Progenitor cell of endocrine pancreas (in vitro differentiated cells): ENCODE measurements at regions not wholly inside any gene's neighbourhood (a gene's known extent, or its start where the extent isn't known, plus 50 kb on each side); places are given as distances from the start of the nearest gene placed in this dataset.
A peak's percentile ranks its signal among the peaks of the same experiment; 100 is the strongest.

Source experiments
- DNase-seq: peaks from one replicate; pipeline ENCODE4 v3.0.0; 2021; ENCODE audit warnings: low spot score; ENCODE audit not compliant: unreplicated experiment
- H3K27ac Mint-ChIP-seq: 2 replicates; pipeline ENCODE4 v1.8.0; 2021; ENCODE audit warnings: mild to moderate bottlenecking, moderate library complexity, mixed read lengths
- H3K27me3 Mint-ChIP-seq: 2 replicates; pipeline ENCODE4 v1.8.0; 2021; ENCODE audit warnings: mixed read lengths
- H3K36me3 Mint-ChIP-seq: 2 replicates; pipeline ENCODE4 v1.8.0; 2022; ENCODE audit warnings: mixed read lengths; ENCODE audit not compliant: insufficient read depth
- H3K4me1 Mint-ChIP-seq: 2 replicates; pipeline ENCODE4 v1.8.0; 2021; ENCODE audit warnings: low read depth, mixed read lengths
- H3K4me3 Mint-ChIP-seq: 2 replicates; pipeline ENCODE4 v1.8.0; 2021; ENCODE audit warnings: low read depth, mild to moderate bottlenecking, moderate library complexity, mixed read lengths
- H3K9me3 Mint-ChIP-seq: 2 replicates; pipeline ENCODE4 v1.8.0; 2021; ENCODE audit warnings: low read depth, mixed read lengths
- TF ChIP-seq, protein P1 (sequence below): fragments of 200-600 bp; sonication (generic); IDR thresholded peaks from one replicate; pipeline ENCODE4 v1.5.0; 2021; ENCODE audit warnings: antibody characterized with exemption, mild to moderate bottlenecking; ENCODE audit not compliant: unreplicated experiment

DNA sequence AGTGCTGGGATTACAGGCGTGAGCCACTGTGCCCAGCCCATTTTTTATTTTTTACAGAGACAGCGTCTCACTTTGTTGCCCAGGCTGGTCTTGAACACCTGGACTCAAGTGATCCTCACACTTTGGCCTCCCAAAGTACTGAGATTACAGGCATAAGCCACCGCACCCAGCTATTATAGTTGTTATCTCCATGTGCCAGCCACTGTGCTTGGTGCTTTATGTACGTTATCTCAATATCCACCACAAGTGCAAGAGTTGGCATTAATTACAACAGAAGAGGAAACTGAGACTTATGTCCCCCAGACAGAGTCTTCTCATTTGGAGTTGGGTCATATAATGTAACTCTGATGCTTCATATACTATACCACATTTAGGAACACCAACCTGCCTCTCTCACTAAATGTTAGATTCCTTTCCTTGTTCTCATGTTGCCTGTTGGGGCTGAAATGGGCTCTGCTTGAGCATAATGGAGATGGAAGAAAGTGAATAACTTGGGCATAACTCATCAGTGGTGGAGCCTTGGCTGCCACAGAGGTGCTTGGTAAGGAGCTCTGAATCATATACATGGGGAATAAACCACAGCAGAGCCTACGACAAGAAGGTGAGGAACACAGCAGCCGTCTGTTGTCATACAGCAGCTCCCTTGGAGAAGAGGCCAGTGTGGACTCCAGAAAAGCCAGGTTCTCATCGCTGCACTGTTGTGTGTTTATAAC lies 84.3 kb downstream of the SPRY1 start:
- no peaks in the 10 kb centered on the region for H3K9me3 Mint-ChIP-seq
- no peak for DNase-seq
- H3K36me3 Mint-ChIP-seq, result no peaks in the 10 kb centered on the region
- H3K27me3 Mint-ChIP-seq, result no peaks in the 10 kb centered on the region
- TF ChIP-seq, protein P1, sequence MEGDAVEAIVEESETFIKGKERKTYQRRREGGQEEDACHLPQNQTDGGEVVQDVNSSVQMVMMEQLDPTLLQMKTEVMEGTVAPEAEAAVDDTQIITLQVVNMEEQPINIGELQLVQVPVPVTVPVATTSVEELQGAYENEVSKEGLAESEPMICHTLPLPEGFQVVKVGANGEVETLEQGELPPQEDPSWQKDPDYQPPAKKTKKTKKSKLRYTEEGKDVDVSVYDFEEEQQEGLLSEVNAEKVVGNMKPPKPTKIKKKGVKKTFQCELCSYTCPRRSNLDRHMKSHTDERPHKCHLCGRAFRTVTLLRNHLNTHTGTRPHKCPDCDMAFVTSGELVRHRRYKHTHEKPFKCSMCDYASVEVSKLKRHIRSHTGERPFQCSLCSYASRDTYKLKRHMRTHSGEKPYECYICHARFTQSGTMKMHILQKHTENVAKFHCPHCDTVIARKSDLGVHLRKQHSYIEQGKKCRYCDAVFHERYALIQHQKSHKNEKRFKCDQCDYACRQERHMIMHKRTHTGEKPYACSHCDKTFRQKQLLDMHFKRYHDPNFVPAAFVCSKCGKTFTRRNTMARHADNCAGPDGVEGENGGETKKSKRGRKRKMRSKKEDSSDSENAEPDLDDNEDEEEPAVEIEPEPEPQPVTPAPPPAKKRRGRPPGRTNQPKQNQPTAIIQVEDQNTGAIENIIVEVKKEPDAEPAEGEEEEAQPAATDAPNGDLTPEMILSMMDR, result no peak
- peak overlapping the region; percentile 26 for H3K27ac Mint-ChIP-seq
- peaks cover 28% of the 10 kb centered on the region for H3K4me1 Mint-ChIP-seq
- H3K4me3 Mint-ChIP-seq, result no peak overlapping the region

DNA sequence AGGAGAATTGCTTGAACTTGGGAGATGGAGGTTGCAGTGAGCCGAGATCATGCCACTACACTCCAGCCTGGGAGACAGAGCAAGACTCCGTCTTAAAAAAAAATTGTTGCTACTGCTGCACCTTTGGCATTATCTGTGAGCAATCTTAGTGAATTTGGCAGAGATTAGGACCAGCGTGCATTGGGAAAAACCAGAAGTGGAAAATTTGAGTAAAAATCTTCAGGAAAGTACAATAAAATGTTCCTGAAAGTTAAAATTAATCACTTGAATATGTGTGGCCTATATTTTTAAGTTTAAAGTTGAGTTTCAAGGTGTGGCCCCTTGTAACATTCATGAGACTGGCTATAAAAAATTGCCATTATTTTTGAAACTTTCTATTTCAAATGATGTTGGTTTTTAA lies 85.1 kb downstream of the SPRY1 start:
- peaks cover 28% of the 10 kb centered on the region for H3K4me1 Mint-ChIP-seq
- no peak overlapping the region for H3K4me3 Mint-ChIP-seq
- H3K9me3 Mint-ChIP-seq, result no peaks in the 10 kb centered on the region
- no peaks in the 10 kb centered on the region for H3K27me3 Mint-ChIP-seq
- no peak overlapping the region for H3K27ac Mint-ChIP-seq
- TF ChIP-seq, protein P1, result no peak
- DNase-seq, result no peak
- no peaks in the 10 kb centered on the region for H3K36me3 Mint-ChIP-seq

DNA sequence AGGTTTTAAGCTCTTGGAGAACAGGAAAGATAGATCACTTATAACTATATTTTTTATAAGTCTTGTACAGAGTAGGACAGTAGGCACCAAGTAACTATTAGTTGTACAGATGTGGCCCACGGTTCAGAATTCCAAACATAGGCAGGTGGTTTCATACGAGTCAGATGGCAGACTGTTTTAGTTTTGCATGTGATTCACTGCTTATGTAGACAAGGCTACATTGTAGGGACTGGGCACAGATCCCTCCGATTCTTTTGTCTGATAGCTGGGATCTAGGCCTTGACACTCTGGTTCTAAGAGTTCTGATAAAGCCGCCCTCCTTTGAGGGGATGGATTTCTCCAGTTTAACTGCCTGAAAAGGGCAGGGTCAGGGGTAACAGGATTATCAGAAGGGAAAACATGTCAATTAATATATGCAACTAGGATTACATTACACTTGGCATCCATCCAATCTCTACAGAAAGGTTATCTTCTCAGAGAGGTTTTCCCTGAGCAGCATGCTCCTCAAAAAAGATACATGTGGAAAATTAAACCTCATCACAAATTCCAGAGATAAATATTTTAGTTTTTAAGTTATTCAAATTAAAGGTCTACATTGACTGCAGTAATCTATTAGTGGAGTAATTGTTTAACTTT lies 87.8 kb downstream of the SPRY1 start:
- no peaks in the 10 kb centered on the region for H3K36me3 Mint-ChIP-seq
- H3K27me3 Mint-ChIP-seq, result no peaks in the 10 kb centered on the region
- H3K4me3 Mint-ChIP-seq, result no peak overlapping the region
- H3K4me1 Mint-ChIP-seq, result peaks cover 7% of the 10 kb centered on the region
- H3K9me3 Mint-ChIP-seq, result no peaks in the 10 kb centered on the region
- no peak overlapping the region for H3K27ac Mint-ChIP-seq
- TF ChIP-seq, protein P1, result no peak
- no peak for DNase-seq

DNA sequence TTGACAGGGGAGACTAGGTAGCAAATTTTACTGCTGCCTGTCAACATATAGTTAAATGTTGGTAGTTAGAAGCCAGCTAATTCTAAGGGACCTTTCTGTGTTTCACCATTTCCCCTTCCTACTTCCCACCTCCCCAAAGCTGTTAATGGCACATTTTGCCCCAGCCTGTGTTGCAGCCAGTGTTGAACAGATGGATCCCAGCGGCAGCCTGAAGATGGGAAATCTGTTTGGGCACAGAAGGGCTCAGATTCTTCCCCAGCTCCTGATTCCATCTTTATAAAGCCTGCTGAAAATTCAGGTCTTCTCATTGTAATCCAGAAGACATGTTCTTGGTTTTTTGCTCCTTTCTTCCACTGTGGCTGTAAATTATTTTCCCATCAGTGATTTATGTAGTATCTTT lies 89.0 kb downstream of the SPRY1 start:
- no peak for DNase-seq
- no peaks in the 10 kb centered on the region for H3K36me3 Mint-ChIP-seq
- H3K27ac Mint-ChIP-seq, result no peak overlapping the region
- no peaks in the 10 kb centered on the region for H3K4me1 Mint-ChIP-seq
- no peaks in the 10 kb centered on the region for H3K9me3 Mint-ChIP-seq
- no peak overlapping the region for H3K4me3 Mint-ChIP-seq
- TF ChIP-seq, protein P1, result no peak
- H3K27me3 Mint-ChIP-seq, result no peaks in the 10 kb centered on the region

DNA sequence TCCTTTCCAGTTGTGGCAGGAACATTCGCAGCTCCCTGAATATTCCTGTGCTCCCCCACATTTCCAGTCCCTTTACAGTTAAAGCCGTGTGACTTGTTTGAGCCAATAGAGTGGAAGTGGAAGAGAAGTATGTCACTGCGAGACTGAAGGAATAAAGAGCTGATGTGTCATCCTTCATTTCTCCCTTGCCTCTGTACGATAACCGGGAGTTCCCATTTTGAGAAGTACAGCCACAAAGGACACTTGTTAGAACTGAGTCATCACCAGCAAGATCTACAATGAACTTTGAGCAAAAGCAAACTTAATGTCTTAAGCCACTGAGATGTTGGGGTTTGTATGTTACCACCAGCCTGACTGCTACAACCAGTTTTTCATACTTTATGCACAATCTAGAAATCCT lies 92.3 kb downstream of the SPRY1 start:
- H3K9me3 Mint-ChIP-seq, result no peaks in the 10 kb centered on the region
- no peaks in the 10 kb centered on the region for H3K27me3 Mint-ChIP-seq
- H3K4me3 Mint-ChIP-seq, result no peak overlapping the region
- TF ChIP-seq, protein P1, result no peak
- no peak overlapping the region for H3K27ac Mint-ChIP-seq
- DNase-seq, result no peak
- H3K4me1 Mint-ChIP-seq, result no peaks in the 10 kb centered on the region
- H3K36me3 Mint-ChIP-seq, result no peaks in the 10 kb centered on the region
